Activated CD4-positive, alpha-beta T cell treated with anti-CD3 and anti-CD28 coated beads for 48 hours (primary cell): ENCODE measurements at regions not wholly inside any gene's neighbourhood (a gene's known extent, or its start where the extent isn't known, plus 50 kb on each side); places are given as distances from the start of the nearest gene placed in this dataset.

Experiments
- DNase-seq: peaks from one replicate; pipeline ENCODE4 v3.0.0-alpha.2; 2020

DNA sequence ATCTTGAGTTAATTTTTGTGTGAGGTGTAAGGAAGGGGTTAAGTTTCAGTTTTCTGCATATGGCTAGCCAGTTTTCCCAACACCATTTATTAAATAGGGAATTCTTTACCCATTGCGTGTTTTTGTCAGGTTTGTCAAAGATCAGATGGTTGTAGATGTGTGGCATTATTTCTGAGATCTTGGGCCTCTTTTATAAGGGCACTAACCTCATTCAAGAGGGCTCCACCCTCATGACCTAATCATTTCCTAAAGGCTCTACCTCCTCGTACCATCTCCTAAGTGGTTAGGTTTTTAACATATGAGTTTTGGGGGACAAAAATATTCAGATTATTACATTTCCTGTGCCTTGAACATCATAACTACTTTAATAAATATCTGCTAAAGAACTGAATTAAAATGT, 510.9 kb downstream of the UTRN start:
- no peak for DNase-seq

GRCh38 chr6:144797881-144798589, 512.9 kb downstream of the UTRN start:
- DNase-seq = no peak

- DNase-seq = no peak
Observed at GRCh38 chr6:144804246-144804790, 519.2 kb downstream of the UTRN start.

DNA sequence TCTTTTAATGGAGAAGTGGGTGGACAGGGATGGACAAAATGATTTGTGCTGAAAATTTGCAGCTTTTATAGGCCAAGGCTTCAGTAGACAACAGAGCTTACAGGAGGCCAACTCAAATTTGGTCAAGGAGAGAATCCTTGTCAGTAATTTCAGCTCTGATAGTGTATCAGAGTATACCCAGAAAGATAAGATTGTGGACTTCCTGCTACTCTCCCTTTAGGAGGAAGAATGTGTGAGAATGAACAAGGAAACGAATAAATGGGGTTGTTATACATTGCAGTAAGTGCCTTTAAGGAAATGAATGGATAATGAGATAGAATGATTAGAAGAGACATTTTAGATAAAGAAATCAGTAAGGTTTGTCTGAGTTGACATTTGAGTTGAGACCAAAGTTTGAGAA, 519.9 kb downstream of the UTRN start:
- DNase-seq = no peak

- no peak for DNase-seq
Observed at GRCh38 chr6:144806222-144806621, 521.1 kb downstream of the UTRN start.

DNA sequence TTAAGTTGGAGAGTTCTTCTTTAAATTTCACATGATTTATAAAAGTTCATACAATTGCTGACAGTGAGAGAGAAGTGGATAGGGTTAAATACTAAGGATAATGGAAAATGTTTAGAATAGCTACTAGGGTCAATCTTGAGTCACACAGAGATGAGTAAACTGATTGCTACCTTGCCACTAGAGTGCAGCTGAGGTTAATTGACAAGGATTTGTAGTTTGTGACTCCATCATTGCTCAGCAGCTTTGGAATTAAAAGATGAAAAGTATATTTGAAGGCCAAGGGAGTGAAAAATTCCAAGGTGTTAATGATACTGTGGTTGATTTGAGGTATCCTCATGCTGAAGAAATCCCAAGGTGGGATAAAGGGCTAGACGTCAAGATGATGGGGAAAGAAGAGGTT, 524.0 kb downstream of the UTRN start:
- DNase-seq = no peak

- no peak for DNase-seq
Observed at GRCh38 chr6:144809969-144810368, 524.8 kb downstream of the UTRN start.

GRCh38 chr6:144811140-144811539, 526.0 kb downstream of the UTRN start:
- DNase-seq = no peak

DNA sequence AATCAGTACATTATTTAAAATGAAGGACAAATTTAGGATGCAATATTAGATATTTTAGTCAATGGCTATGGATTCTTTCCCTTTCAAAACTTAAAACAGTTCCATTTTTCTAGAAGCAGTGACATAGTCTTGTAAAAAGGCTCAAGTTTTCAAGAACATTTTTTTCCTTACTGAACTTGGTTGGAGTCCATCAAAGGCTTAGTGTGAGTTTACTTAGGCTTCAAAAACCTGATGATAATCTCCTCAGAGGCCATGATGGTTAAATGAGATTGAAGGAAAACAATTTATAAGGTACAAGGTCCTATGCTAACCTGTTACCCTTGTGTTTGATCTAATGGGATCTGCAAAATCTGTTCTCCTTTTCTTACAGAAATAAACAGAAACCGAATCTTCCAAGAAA, 531.8 kb downstream of the UTRN start:
- no peak for DNase-seq

GRCh38 chr6:144820270-144820669, 535.1 kb downstream of the UTRN start:
- no peak for DNase-seq

- DNase-seq = no peak
Observed at GRCh38 chr6:144823131-144823530, 538.0 kb downstream of the UTRN start.

GRCh38 chr6:144824018-144824417, 538.9 kb downstream of the UTRN start:
- DNase-seq = no peak

DNA sequence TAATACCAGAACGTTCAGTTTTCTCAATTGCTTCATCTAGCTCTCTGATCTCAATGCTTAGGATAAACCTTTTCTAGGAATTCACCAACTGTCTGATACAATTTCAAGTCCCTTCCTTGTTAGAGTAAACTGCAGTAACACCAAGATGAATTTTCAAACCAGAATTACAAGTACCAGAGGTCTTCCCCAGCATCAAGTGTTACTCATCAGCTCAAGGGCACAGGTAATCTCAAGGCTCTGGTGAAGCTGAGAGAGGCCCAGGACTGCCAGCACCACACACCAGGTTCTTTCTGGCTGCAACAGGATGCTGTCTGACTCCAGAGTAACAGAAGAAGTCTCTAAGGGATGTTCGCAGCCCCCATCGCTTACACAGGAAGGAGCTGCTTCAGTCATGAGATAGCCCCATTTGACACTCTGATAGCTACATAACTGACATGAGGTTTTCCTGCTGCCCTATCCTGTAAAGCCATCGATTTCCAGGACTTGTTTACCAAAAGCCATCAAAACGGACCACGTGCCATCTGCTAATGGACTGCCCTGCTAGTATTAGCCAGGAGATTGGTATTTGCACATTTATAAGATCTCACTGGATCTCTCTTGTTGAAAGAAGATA, 549.4 kb downstream of the UTRN start:
- no peak for DNase-seq

GRCh38 chr6:144835322-144835973, 550.3 kb downstream of the UTRN start:
- no peak for DNase-seq

GRCh38 chr6:144840619-144841018, 555.5 kb downstream of the UTRN start:
- no peak for DNase-seq

- no peak for DNase-seq
Observed at GRCh38 chr6:144843701-144844100, 558.6 kb downstream of the UTRN start.

GRCh38 chr6:144844596-144844995, 559.5 kb downstream of the UTRN start:
- no peak for DNase-seq

- DNase-seq = no peak
Observed at GRCh38 chr6:144845186-144845585, 560.1 kb downstream of the UTRN start.

GRCh38 chr6:144847916-144848315, 562.8 kb downstream of the UTRN start:
- no peak for DNase-seq

GRCh38 chr6:144849920-144850319, 564.8 kb downstream of the UTRN start:
- DNase-seq = no peak

DNA sequence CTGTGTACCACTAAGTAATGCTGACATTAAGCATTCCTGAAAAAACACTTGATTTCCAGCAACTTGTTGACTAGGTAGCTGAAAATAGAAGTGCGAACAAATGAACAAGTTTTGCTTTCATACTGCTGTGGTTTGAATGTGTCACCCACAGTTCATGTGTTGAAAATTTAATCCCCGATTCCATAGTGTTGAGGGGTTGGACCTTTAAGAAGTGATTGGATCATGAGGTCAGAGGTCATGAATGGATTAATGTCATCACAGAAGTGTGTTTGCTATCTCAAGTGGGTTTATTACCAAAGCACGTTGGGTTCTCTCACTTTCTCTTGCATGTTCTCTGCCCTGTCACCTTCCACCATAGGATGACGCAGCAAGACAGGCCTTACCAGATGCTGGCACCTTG, 568.5 kb downstream of the UTRN start:
- no peak for DNase-seq

DNA sequence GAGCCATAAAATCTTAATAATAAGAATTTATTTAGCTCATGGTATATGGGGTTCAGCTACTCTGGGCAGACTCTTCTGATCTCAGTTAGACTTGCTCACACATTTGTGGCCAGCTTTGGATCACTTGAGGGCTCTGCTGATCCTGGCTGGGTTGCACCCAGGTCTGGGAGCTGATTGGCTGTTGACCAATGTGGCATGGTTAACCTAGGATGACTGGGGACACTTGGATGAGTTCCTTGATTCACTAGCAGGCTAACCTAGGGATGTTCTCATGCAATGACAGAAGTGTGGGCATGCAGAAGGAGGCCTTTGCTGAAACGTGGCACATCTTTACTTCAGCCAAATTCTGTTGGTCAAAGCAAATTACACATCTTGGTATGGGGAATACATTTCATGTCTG, 569.5 kb downstream of the UTRN start:
- DNase-seq = no peak

- no peak for DNase-seq
Observed at GRCh38 chr6:144855375-144855774, 570.2 kb downstream of the UTRN start.
